ENCODE measurements at regions not wholly inside any gene's neighbourhood (a gene's known extent, or its start where the extent isn't known, plus 50 kb on each side); places are given as distances from the start of the nearest gene placed in this dataset. TPM values are rescaled to one million over a fixed set of nuclear protein-coding genes. Genes with fewer than 3 reads are reported as not detected.

DNA sequence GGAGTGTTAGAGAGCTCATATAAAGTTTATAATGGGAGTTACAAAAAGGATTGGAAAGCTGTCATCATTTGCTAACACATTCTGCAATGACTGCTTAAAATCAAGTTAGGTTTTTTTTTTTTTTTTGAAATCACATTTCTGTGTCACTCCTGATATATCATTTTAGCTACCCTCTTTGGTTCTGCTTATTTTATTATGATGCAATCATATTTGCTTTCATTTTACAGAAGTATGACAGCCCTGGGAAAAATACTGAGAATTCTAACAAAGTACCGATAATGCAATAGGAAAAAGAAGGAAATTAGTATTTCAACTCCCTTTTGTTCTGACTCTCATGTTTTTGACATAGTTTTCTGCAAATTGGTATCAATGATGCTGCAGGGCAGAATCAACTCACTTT, 71.6 kb upstream of the MDGA2 start:
- Histone ChIP-seq H3K27ac (ENCODE audit: low read depth, low read length) (no peak overlapping the region), H3K4me3 (ENCODE audit: low read length in 2 of 2) (no peak overlapping the region), H3K36me3 (ENCODE audit: insufficient read depth, low read length) (no peaks in the 10 kb centered on the region), H3K4me1 (ENCODE audit: insufficient read depth, low read length) (no peaks in the 10 kb centered on the region), H3K27me3 (ENCODE audit: insufficient read depth, low read length) (no peaks in the 10 kb centered on the region), H3K9me3 (ENCODE audit: control insufficient read depth in 1 of 2, low read length in 2 of 2) (no peaks in the 10 kb centered on the region)
- CTCF ChIA-PET (ENCODE audit: partially characterized antibody): no interaction called here
- peaks cover 0 to 13% (median 4%) of the 10 kb centered on the region in 8 donors for H3K9me3 Mint-ChIP-seq
- no peak overlapping the region for H3K4me3 Mint-ChIP-seq
- H3K27me3 Mint-ChIP-seq: no peaks in the 10 kb centered on the region
- POLR2A ChIA-PET (ENCODE audit: partially characterized antibody): no interaction called here
- no peaks in the 10 kb centered on the region for H3K4me1 Mint-ChIP-seq
- no peaks in the 10 kb centered on the region for H3K36me3 Mint-ChIP-seq
- no peak for DNase-seq
- no peak overlapping the region for H3K27ac Mint-ChIP-seq
- intact Hi-C loops (cut with micrococcal nuclease): no loop called here

DNA sequence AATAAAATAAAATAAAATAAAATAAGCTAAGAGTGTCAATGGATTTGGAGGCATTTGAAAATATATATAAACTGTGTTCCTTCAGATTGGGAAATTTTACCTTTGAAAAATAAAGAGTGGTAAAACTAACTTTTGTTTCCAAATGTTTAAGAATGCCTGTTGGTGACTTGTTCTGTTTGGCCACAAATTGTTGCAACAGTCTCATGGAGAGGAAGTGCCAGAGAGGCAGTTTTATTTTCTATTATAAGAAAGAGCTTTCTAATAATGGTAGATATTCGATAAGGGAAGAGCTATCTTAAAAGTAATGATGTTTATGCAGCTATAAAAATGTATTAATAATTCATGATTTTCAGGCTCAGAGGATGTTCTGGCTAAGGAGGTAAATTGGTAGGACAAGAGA, 68.8 kb upstream of the MDGA2 start:
- no peak overlapping the region for H3K27ac Mint-ChIP-seq
- Histone ChIP-seq H3K4me3 (ENCODE audit: low read length in 2 of 2) (no peak overlapping the region), H3K36me3 (ENCODE audit: insufficient read depth, low read length) (no peaks in the 10 kb centered on the region), H3K27ac (ENCODE audit: low read depth, low read length) (no peak overlapping the region), H3K4me1 (ENCODE audit: insufficient read depth, low read length) (no peaks in the 10 kb centered on the region), H3K9me3 (ENCODE audit: control insufficient read depth in 1 of 2, low read length in 2 of 2) (no peaks in the 10 kb centered on the region), H3K27me3 (ENCODE audit: insufficient read depth, low read length) (no peaks in the 10 kb centered on the region)
- no peak overlapping the region for H3K4me3 Mint-ChIP-seq
- intact Hi-C loops (cut with micrococcal nuclease): no loop called here
- no peaks in the 10 kb centered on the region for H3K4me1 Mint-ChIP-seq
- no peaks in the 10 kb centered on the region for H3K36me3 Mint-ChIP-seq
- peaks cover 0 to 5% (median 2%) of the 10 kb centered on the region in 8 donors for H3K9me3 Mint-ChIP-seq
- no peaks in the 10 kb centered on the region for H3K27me3 Mint-ChIP-seq
- ChIA-PET CTCF (ENCODE audit: partially characterized antibody) (no interaction called here), POLR2A (ENCODE audit: partially characterized antibody) (no interaction called here)
- no peak for DNase-seq

DNA sequence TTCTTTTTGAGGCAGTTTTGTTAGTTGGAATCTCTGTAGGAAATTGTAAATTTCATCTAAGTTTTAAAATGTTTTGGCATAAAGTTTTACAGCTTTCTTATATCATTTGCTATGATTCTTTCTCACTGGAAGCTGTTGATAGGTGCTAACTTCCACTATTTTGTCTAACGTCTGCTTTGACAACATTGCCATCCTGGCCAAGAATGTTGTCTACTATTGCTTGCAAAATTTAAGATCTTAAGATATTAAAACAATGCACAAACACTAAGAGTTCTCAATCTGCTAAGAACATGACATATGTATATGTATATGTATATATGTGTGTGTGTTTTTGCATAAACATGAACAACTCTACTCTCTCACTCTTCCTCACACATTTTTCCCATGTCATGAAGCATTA, 64.1 kb upstream of the MDGA2 start:
- Mint-ChIP-seq H3K9me3 (peaks cover 0 to 6% (median 0%) of the 10 kb centered on the region in 8 donors), H3K27me3 (no peaks in the 10 kb centered on the region), H3K36me3 (no peaks in the 10 kb centered on the region), H3K27ac (no peak overlapping the region), H3K4me1 (no peaks in the 10 kb centered on the region), H3K4me3 (no peak overlapping the region)
- H3K4me1 ChIP-seq (ENCODE audit: insufficient read depth, low read length): no peaks in the 10 kb centered on the region
- no peak overlapping the region for H3K4me3 ChIP-seq (ENCODE audit: low read length in 2 of 2)
- intact Hi-C loops (cut with micrococcal nuclease): no loop called here
- H3K27ac ChIP-seq (ENCODE audit: low read depth, low read length): no peak overlapping the region
- H3K9me3 ChIP-seq (ENCODE audit: control insufficient read depth in 1 of 2, low read length in 2 of 2): no peaks in the 10 kb centered on the region
- H3K27me3 ChIP-seq (ENCODE audit: insufficient read depth, low read length): no peaks in the 10 kb centered on the region
- ChIA-PET CTCF (ENCODE audit: partially characterized antibody) (no interaction called here), POLR2A (ENCODE audit: partially characterized antibody) (no interaction called here)
- no peaks in the 10 kb centered on the region for H3K36me3 ChIP-seq (ENCODE audit: insufficient read depth, low read length)
- no peak for DNase-seq

DNA sequence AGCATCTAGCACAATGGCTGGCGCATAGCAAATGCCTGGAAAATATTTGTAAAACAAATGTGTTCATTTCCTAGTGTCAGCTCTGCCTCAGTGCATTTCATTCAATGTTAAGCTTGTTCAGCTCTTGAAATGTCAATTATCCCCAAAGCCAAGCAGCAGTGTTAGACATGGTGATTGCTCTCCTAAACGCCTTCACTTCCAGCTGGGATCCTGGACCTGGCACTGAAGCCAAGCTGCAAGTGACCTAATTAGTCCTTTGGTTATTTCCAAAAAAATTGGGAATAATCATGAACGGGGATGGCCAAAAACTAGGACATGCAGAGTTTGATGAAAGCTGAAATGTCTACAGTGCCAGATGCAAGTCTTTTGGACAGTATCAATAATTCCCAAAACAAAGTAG, 54.9 kb upstream of the MDGA2 start:
- H3K4me3 Mint-ChIP-seq: no peak overlapping the region
- no peaks in the 10 kb centered on the region for H3K4me1 Mint-ChIP-seq
- no peak overlapping the region for H3K27ac ChIP-seq (ENCODE audit: low read depth, low read length)
- no peaks in the 10 kb centered on the region for H3K36me3 ChIP-seq (ENCODE audit: insufficient read depth, low read length)
- H3K9me3 ChIP-seq (ENCODE audit: control insufficient read depth in 1 of 2, low read length in 2 of 2): no peaks in the 10 kb centered on the region
- DNase-seq: no peak
- CTCF ChIA-PET (ENCODE audit: partially characterized antibody): no interaction called here
- intact Hi-C loops (cut with micrococcal nuclease): no loop called here
- POLR2A ChIA-PET (ENCODE audit: partially characterized antibody): no interaction called here
- no peaks in the 10 kb centered on the region for H3K27me3 ChIP-seq (ENCODE audit: insufficient read depth, low read length)
- H3K36me3 Mint-ChIP-seq: no peaks in the 10 kb centered on the region
- no peaks in the 10 kb centered on the region for H3K27me3 Mint-ChIP-seq
- H3K9me3 Mint-ChIP-seq: peaks cover 0 to 9% (median 3%) of the 10 kb centered on the region in 8 donors
- H3K4me1 ChIP-seq (ENCODE audit: insufficient read depth, low read length): no peaks in the 10 kb centered on the region
- no peak overlapping the region for H3K27ac Mint-ChIP-seq
- no peak overlapping the region for H3K4me3 ChIP-seq (ENCODE audit: low read length in 2 of 2)

Small RNA genes in the stretch of these regions (microRNA-seq; reads per million reads assigned to microRNA genes)
- not detected for gene MIR548Y (ENCODE audit: borderline microRNAs expressed, borderline number of aligned reads, borderline replicate concordance)

Measured in CD4-positive, alpha-beta memory T cell (primary cell).